ENCODE measurements at regions not wholly inside any gene's neighbourhood (a gene's known extent, or its start where the extent isn't known, plus 50 kb on each side); places are given as distances from the start of the nearest gene placed in this dataset.

GRCh38 chr16:85395207-85395912 is 217.8 kb upstream of the GSE1 start:
- Histone ChIP-seq H3K4me2 (ENCODE audit: low read depth, low read length, poor library complexity, severe bottlenecking) (no peak overlapping the region), H2AFZ (ENCODE audit: low read length) (no peak overlapping the region)

GRCh38 chr16:85395913-85396878 is 216.9 kb upstream of the GSE1 start:
- H2AFZ ChIP-seq (ENCODE audit: low read length) = no peak overlapping the region
- H3K4me2 ChIP-seq (ENCODE audit: low read depth, low read length, poor library complexity, severe bottlenecking) = no peak overlapping the region
- no peaks in the 10 kb centered on the region for H3K9me3 ChIP-seq (ENCODE audit: insufficient read depth, low read depth, low read length)
- no peaks in the 10 kb centered on the region for H3K9me2 ChIP-seq (replicated peaks; ENCODE audit: low read depth, low read length)
- H3K4me1 ChIP-seq (ENCODE audit: insufficient read depth, low read length, poor library complexity, severe bottlenecking) = peaks cover 11% of the 10 kb centered on the region
- no peaks in the 10 kb centered on the region for H3K79me2 ChIP-seq (ENCODE audit: insufficient read depth, low read length)
- TF ChIP-seq CTCF (conservative IDR thresholded peaks at IDR 0.05; ENCODE audit: low read length) (no peak), EZH2phosphoT487 (IDR thresholded peaks at IDR 0.05; ENCODE audit: borderline replicate concordance) (no peak)
- H3K9ac ChIP-seq (ENCODE audit: low read depth, low read length, poor library complexity, severe bottlenecking) = peak overlapping the region; percentile 24
- H4K20me1 ChIP-seq (ENCODE audit: insufficient read depth, low read length, poor library complexity, severe bottlenecking) = no peaks in the 10 kb centered on the region
- H3K27me3 ChIP-seq (ENCODE audit: insufficient read depth, low read length, poor library complexity, severe bottlenecking) = no peaks in the 10 kb centered on the region
- H3K4me3 ChIP-seq (ENCODE audit: low read length, poor library complexity, severe bottlenecking) = no peak overlapping the region
- H3F3A ChIP-seq (ENCODE audit: low read depth) = no peaks in the 10 kb centered on the region
- H3K36me3 ChIP-seq (ENCODE audit: insufficient read depth, low read length) = no peaks in the 10 kb centered on the region

More at GRCh38 chr16:85395207-85395912, 217.8 kb upstream of the GSE1 start:
- H3K9me3 ChIP-seq (ENCODE audit: insufficient read depth, low read depth, low read length) = no peaks in the 10 kb centered on the region
- H4K20me1 ChIP-seq (ENCODE audit: insufficient read depth, low read length, poor library complexity, severe bottlenecking) = no peaks in the 10 kb centered on the region
- no peaks in the 10 kb centered on the region for H3K27me3 ChIP-seq (ENCODE audit: insufficient read depth, low read length, poor library complexity, severe bottlenecking)
- TF ChIP-seq EZH2phosphoT487 (IDR thresholded peaks at IDR 0.05; ENCODE audit: borderline replicate concordance) = no peak
- TF ChIP-seq CTCF (conservative IDR thresholded peaks at IDR 0.05; ENCODE audit: low read length) = no peak
- H3F3A ChIP-seq (ENCODE audit: low read depth) = no peaks in the 10 kb centered on the region
- no peak overlapping the region for H3K9ac ChIP-seq (ENCODE audit: low read depth, low read length, poor library complexity, severe bottlenecking)
- H3K79me2 ChIP-seq (ENCODE audit: insufficient read depth, low read length) = no peaks in the 10 kb centered on the region
- H3K4me1 ChIP-seq (ENCODE audit: insufficient read depth, low read length, poor library complexity, severe bottlenecking) = peaks cover 11% of the 10 kb centered on the region
- H3K36me3 ChIP-seq (ENCODE audit: insufficient read depth, low read length) = no peaks in the 10 kb centered on the region
- no peak overlapping the region for H3K4me3 ChIP-seq (ENCODE audit: low read length, poor library complexity, severe bottlenecking)
- H3K9me2 ChIP-seq (replicated peaks; ENCODE audit: low read depth, low read length) = no peaks in the 10 kb centered on the region

- Histone ChIP-seq H3K4me2 (ENCODE audit: low read depth, low read length, poor library complexity, severe bottlenecking) (no peak overlapping the region), H3K79me2 (ENCODE audit: insufficient read depth, low read length) (no peaks in the 10 kb centered on the region), H3K9me2 (replicated peaks; ENCODE audit: low read depth, low read length) (no peaks in the 10 kb centered on the region), H3K27me3 (ENCODE audit: insufficient read depth, low read length, poor library complexity, severe bottlenecking) (no peaks in the 10 kb centered on the region), H3K4me3 (ENCODE audit: low read length, poor library complexity, severe bottlenecking) (no peak overlapping the region), H3K4me1 (ENCODE audit: insufficient read depth, low read length, poor library complexity, severe bottlenecking) (peaks cover 11% of the 10 kb centered on the region), H2AFZ (ENCODE audit: low read length) (no peak overlapping the region), H3F3A (ENCODE audit: low read depth) (no peaks in the 10 kb centered on the region), H3K9me3 (ENCODE audit: insufficient read depth, low read depth, low read length) (no peaks in the 10 kb centered on the region), H3K36me3 (ENCODE audit: insufficient read depth, low read length) (no peaks in the 10 kb centered on the region), H3K9ac (ENCODE audit: low read depth, low read length, poor library complexity, severe bottlenecking) (no peak overlapping the region), H4K20me1 (ENCODE audit: insufficient read depth, low read length, poor library complexity, severe bottlenecking) (no peaks in the 10 kb centered on the region)
- TF ChIP-seq EZH2phosphoT487 (IDR thresholded peaks at IDR 0.05; ENCODE audit: borderline replicate concordance) (no peak), CTCF (conservative IDR thresholded peaks at IDR 0.05; ENCODE audit: low read length) (no peak)
Measured at GRCh38 chr16:85396879-85397871, 215.9 kb upstream of the GSE1 start.

All from Loucy (cell line).